ENCODE measurements at regions not wholly inside any gene's neighbourhood (a gene's known extent, or its start where the extent isn't known, plus 50 kb on each side); places are given as distances from the start of the nearest gene placed in this dataset.

DNA sequence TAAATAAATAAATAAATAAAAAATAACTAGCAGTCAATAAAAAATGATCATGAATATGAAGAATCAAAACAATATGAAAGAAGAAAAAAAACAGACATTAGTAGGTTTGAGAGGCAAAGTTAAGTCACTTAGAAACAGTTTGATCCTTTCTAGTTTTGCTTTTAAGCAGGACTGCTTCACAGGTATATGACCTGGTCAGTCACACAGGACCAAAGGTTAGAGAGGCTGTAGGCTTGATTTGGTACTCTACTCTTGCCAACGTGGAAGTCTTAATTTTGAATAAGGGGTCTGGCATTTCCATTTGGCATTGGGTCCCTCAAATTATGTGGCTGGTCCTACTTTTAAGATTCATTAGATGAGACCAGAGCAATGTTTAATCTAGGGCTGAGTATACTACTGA, 441.7 kb upstream of the NECTIN3 start:
- Mint-ChIP-seq H3K27me3 (ENCODE audit: low read depth) (no peaks in the 10 kb centered on the region), H3K4me3 (no peak overlapping the region), H3K9me3 (peaks cover 8% of the 10 kb centered on the region in 2 experiments; a peak in 3 of 5 replicates), H3K36me3 (ENCODE audit: insufficient read depth in 1 of 3, low read depth in 3 of 3) (peaks cover 2 to 8% (median 5%) of the 10 kb centered on the region in 3 experiments; a peak in 3 of 7 replicates), H3K27ac (no peak overlapping the region), H3K4me1 (peaks cover 7 to 9% of the 10 kb centered on the region in 2 experiments)
- Histone ChIP-seq H3K9me3 (ENCODE audit: control insufficient read depth, low read depth, low read length) (no peaks in the 10 kb centered on the region), H2AK5ac (ENCODE audit: insufficient read length, low read length) (no peak overlapping the region), H2BK120ac (ENCODE audit: low read depth, low read length, poor library complexity, severe bottlenecking) (no peak overlapping the region), H2AFZ (ENCODE audit: low read length) (no peak overlapping the region), H2BK12ac (ENCODE audit: insufficient read length, low read depth, low read length) (no peak overlapping the region), H3K56ac (ENCODE audit: insufficient read length, low read depth, low read length) (no peak overlapping the region), H3K4ac (ENCODE audit: low read depth, low read length) (no peak overlapping the region), H3K79me1 (ENCODE audit: insufficient read depth, low read depth, low read length, poor library complexity, severe bottlenecking) (no peaks in the 10 kb centered on the region), H2BK15ac (ENCODE audit: low read depth, low read length) (no peak overlapping the region), H3K14ac (ENCODE audit: insufficient read depth, low read length) (no peak overlapping the region), H2BK20ac (ENCODE audit: low read depth, low read length, poor library complexity, severe bottlenecking) (no peak overlapping the region), H3K27me3 (ENCODE audit: insufficient read depth, low read length) (no peaks in the 10 kb centered on the region), H3K18ac (ENCODE audit: insufficient read length, low read depth, low read length) (no peak overlapping the region), H3T11ph (ENCODE audit: low read length) (no peak overlapping the region), H3K79me2 (ENCODE audit: insufficient read depth, low read length) (no peaks in the 10 kb centered on the region), H4K91ac (ENCODE audit: insufficient read length, low read depth, low read length) (no peak overlapping the region), H4K8ac (replicated peaks; ENCODE audit: insufficient read length, low read depth, low read length) (no peak overlapping the region), H2BK5ac (ENCODE audit: insufficient read length, low read length) (no peak overlapping the region), H3K4me1 (ENCODE audit: insufficient read depth, low read length) (peaks cover 5% of the 10 kb centered on the region), H3K23me2 (ENCODE audit: insufficient read length, low read depth, low read length, poor library complexity, severe bottlenecking) (no peaks in the 10 kb centered on the region), H3K9ac (ENCODE audit: extremely low read depth, insufficient read length, low read length) (no peak overlapping the region), H4K5ac (ENCODE audit: insufficient read length, low read depth, low read length) (no peak overlapping the region), H3K4me2 (ENCODE audit: insufficient read depth, insufficient read length, low read length) (no peak overlapping the region), H3K27ac (ENCODE audit: insufficient read length, low read depth, low read length) (no peak overlapping the region), H3K23ac (ENCODE audit: insufficient read length, low read depth, low read length) (no peak overlapping the region), H4K20me1 (ENCODE audit: control insufficient read depth, insufficient read depth, insufficient read length) (no peaks in the 10 kb centered on the region)
- no CpG with 5 or more reads among the region's 1 CpG for WGBS (ENCODE audit: extremely low coverage, insufficient read length, low lambda C conversion rate)
- no peak for DNase-seq
- TF ChIP-seq, protein P1, sequence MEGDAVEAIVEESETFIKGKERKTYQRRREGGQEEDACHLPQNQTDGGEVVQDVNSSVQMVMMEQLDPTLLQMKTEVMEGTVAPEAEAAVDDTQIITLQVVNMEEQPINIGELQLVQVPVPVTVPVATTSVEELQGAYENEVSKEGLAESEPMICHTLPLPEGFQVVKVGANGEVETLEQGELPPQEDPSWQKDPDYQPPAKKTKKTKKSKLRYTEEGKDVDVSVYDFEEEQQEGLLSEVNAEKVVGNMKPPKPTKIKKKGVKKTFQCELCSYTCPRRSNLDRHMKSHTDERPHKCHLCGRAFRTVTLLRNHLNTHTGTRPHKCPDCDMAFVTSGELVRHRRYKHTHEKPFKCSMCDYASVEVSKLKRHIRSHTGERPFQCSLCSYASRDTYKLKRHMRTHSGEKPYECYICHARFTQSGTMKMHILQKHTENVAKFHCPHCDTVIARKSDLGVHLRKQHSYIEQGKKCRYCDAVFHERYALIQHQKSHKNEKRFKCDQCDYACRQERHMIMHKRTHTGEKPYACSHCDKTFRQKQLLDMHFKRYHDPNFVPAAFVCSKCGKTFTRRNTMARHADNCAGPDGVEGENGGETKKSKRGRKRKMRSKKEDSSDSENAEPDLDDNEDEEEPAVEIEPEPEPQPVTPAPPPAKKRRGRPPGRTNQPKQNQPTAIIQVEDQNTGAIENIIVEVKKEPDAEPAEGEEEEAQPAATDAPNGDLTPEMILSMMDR (conservative IDR thresholded peaks at IDR 0.05): no peak

Measured in H9 (cell line).